AG10803 (cell line): ENCODE measurements at regions not wholly inside any gene's neighbourhood (a gene's known extent, or its start where the extent isn't known, plus 50 kb on each side); places are given as distances from the start of the nearest gene placed in this dataset.

ENCODE experiments used
- DNase-seq: peaks from one replicate; pipeline ENCODE4 v3.0.0; 2010; ENCODE audit warnings: low read depth
- H3K4me3 ChIP-seq: 2 replicates; pipeline ENCODE4 v1.5.1; 2011; ENCODE audit warnings: mild to moderate bottlenecking, low read length, control low read depth
- CTCF ChIP-seq: conservative IDR thresholded peaks from 2 replicates; pipeline ENCODE4 v1.5.1; 2011; ENCODE audit warnings: mild to moderate bottlenecking, low read length, control low read depth, inconsistent platforms

- DNase-seq: no peak
- H3K4me3 ChIP-seq: no peak overlapping the region
- no peak for TF ChIP-seq CTCF
Observed at GRCh38 chr1:56317722-56318121, 261.6 kb downstream of the PLPP3 start.

- no peak for DNase-seq
- no peak for TF ChIP-seq CTCF
- H3K4me3 ChIP-seq: no peak overlapping the region
Observed at GRCh38 chr1:56315293-56315942, 263.9 kb downstream of the PLPP3 start.

GRCh38 chr1:56313560-56313959 is 265.8 kb downstream of the PLPP3 start:
- TF ChIP-seq CTCF: no peak
- DNase-seq: no peak
- H3K4me3 ChIP-seq: no peak overlapping the region

- TF ChIP-seq CTCF: no peak
- no peak overlapping the region for H3K4me3 ChIP-seq
- no peak for DNase-seq
Observed at GRCh38 chr1:56311766-56312165, 267.6 kb downstream of the PLPP3 start.

GRCh38 chr1:56310945-56311344 is 268.4 kb downstream of the PLPP3 start:
- no peak for TF ChIP-seq CTCF
- H3K4me3 ChIP-seq: no peak overlapping the region
- DNase-seq: no peak

GRCh38 chr1:56309065-56309464 is 270.3 kb downstream of the PLPP3 start:
- H3K4me3 ChIP-seq: no peak overlapping the region
- DNase-seq: no peak
- TF ChIP-seq CTCF: no peak

- no peak for DNase-seq
- no peak for TF ChIP-seq CTCF
- H3K4me3 ChIP-seq: no peak overlapping the region
Observed at GRCh38 chr1:56304975-56305374, 274.4 kb downstream of the PLPP3 start.
